ENCODE measurements at regions not wholly inside any gene's neighbourhood (a gene's known extent, or its start where the extent isn't known, plus 50 kb on each side); places are given as distances from the start of the nearest gene placed in this dataset.

GRCh38 chr9:29176786-29177185 lies 1603.5 kb upstream of the C9orf72 start:
- TF ChIP-seq CTCF (conservative IDR thresholded peaks at IDR 0.05) (no peak), EZH2 (IDR thresholded peaks at IDR 0.05; ENCODE audit: low read depth) (no peak)

All from PC-9 (cell line).